ENCODE measurements at regions not wholly inside any gene's neighbourhood (a gene's known extent, or its start where the extent isn't known, plus 50 kb on each side); places are given as distances from the start of the nearest gene placed in this dataset.
A peak's percentile ranks its signal among the peaks of the same experiment; 100 is the strongest.

- H3K4me3 ChIP-seq (ENCODE audit: low read length), result peak overlapping the region; percentile 23
- no peaks in the 10 kb centered on the region for H3K27me3 ChIP-seq (ENCODE audit: insufficient read depth, low read length)
- H3K9ac ChIP-seq (ENCODE audit: low read depth, low read length), result peak overlapping the region; percentile 45; the same call in 1 of the 2 replicates
- no peaks in the 10 kb centered on the region for H3K36me3 ChIP-seq (ENCODE audit: insufficient read depth, low read length)
- H3K27ac ChIP-seq (ENCODE audit: low read depth, low read length), result peak overlapping the region; percentile 74
- peaks cover 23% of the 10 kb centered on the region for H3K4me1 ChIP-seq (ENCODE audit: insufficient read depth, low read length)
- 0% methylated on average over 4 of the region's 4 CpGs for WGBS
- no peaks in the 10 kb centered on the region for H3K9me3 ChIP-seq (ENCODE audit: insufficient read depth, low read depth, low read length)
Observed at GRCh38 chr5:53418409-53418808, 62.0 kb upstream of the FST start.

GRCh38 chr5:53418826-53419658 is 61.4 kb upstream of the FST start:
- Histone ChIP-seq H3K27ac (ENCODE audit: low read depth, low read length) (peak overlapping the region; percentile 74), H3K36me3 (ENCODE audit: insufficient read depth, low read length) (no peaks in the 10 kb centered on the region), H3K9ac (ENCODE audit: low read depth, low read length) (peak overlapping the region; percentile 45; the same call in 1 of the 2 replicates), H3K4me3 (ENCODE audit: low read length) (peak overlapping the region; percentile 23), H3K27me3 (ENCODE audit: insufficient read depth, low read length) (no peaks in the 10 kb centered on the region), H3K9me3 (ENCODE audit: insufficient read depth, low read depth, low read length) (no peaks in the 10 kb centered on the region), H3K4me1 (ENCODE audit: insufficient read depth, low read length) (peaks cover 23% of the 10 kb centered on the region)
- WGBS, result 69% methylated on average over 5 of the region's 5 CpGs

GRCh38 chr5:53422539-53422938 is 57.9 kb upstream of the FST start:
- no peak overlapping the region for H3K27ac ChIP-seq (ENCODE audit: low read depth, low read length)

GRCh38 chr5:53423724-53424123 is 56.7 kb upstream of the FST start:
- Histone ChIP-seq H3K9ac (ENCODE audit: low read depth, low read length) (no peak overlapping the region), H3K4me3 (ENCODE audit: low read length) (no peak overlapping the region), H3K9me3 (ENCODE audit: insufficient read depth, low read depth, low read length) (no peaks in the 10 kb centered on the region), H3K4me1 (ENCODE audit: insufficient read depth, low read length) (peaks cover 38% of the 10 kb centered on the region), H3K27me3 (ENCODE audit: insufficient read depth, low read length) (no peaks in the 10 kb centered on the region), H3K27ac (ENCODE audit: low read depth, low read length) (no peak overlapping the region), H3K36me3 (ENCODE audit: insufficient read depth, low read length) (no peaks in the 10 kb centered on the region)
- WGBS, result 95% methylated on average over 1 of the region's 1 CpG

More at GRCh38 chr5:53422539-53422938, 57.9 kb upstream of the FST start:
- no peak overlapping the region for H3K9ac ChIP-seq (ENCODE audit: low read depth, low read length)
- H3K4me1 ChIP-seq (ENCODE audit: insufficient read depth, low read length), result peaks cover 43% of the 10 kb centered on the region
- no peaks in the 10 kb centered on the region for H3K36me3 ChIP-seq (ENCODE audit: insufficient read depth, low read length)
- H3K27me3 ChIP-seq (ENCODE audit: insufficient read depth, low read length), result no peaks in the 10 kb centered on the region
- no peak overlapping the region for H3K4me3 ChIP-seq (ENCODE audit: low read length)
- no peaks in the 10 kb centered on the region for H3K9me3 ChIP-seq (ENCODE audit: insufficient read depth, low read depth, low read length)
- WGBS, result 90% methylated on average over 3 of the region's 3 CpGs

GRCh38 chr5:53424686-53425615 is 55.5 kb upstream of the FST start:
- H3K27me3 ChIP-seq (ENCODE audit: insufficient read depth, low read length), result no peaks in the 10 kb centered on the region
- WGBS, result 77% methylated on average over 9 of the region's 9 CpGs
- H3K9ac ChIP-seq (ENCODE audit: low read depth, low read length), result no peak overlapping the region
- peaks cover 26% of the 10 kb centered on the region for H3K4me1 ChIP-seq (ENCODE audit: insufficient read depth, low read length)
- no peaks in the 10 kb centered on the region for H3K9me3 ChIP-seq (ENCODE audit: insufficient read depth, low read depth, low read length)
- H3K27ac ChIP-seq (ENCODE audit: low read depth, low read length), result no peak overlapping the region
- no peaks in the 10 kb centered on the region for H3K36me3 ChIP-seq (ENCODE audit: insufficient read depth, low read length)
- H3K4me3 ChIP-seq (ENCODE audit: low read length), result no peak overlapping the region

- 53% methylated on average over 8 of the region's 8 CpGs for WGBS
- peaks cover 25% of the 10 kb centered on the region for H3K4me1 ChIP-seq (ENCODE audit: insufficient read depth, low read length)
- H3K27me3 ChIP-seq (ENCODE audit: insufficient read depth, low read length), result no peaks in the 10 kb centered on the region
- H3K36me3 ChIP-seq (ENCODE audit: insufficient read depth, low read length), result no peaks in the 10 kb centered on the region
- no peak overlapping the region for H3K27ac ChIP-seq (ENCODE audit: low read depth, low read length)
- no peak overlapping the region for H3K9ac ChIP-seq (ENCODE audit: low read depth, low read length)
- H3K9me3 ChIP-seq (ENCODE audit: insufficient read depth, low read depth, low read length), result no peaks in the 10 kb centered on the region
- no peak overlapping the region for H3K4me3 ChIP-seq (ENCODE audit: low read length)
Observed at GRCh38 chr5:53425687-53426511, 54.5 kb upstream of the FST start.

- no peak overlapping the region for H3K27ac ChIP-seq (ENCODE audit: low read depth, low read length)
- 77% methylated on average over 2 of the region's 2 CpGs for WGBS
Observed at GRCh38 chr5:53426512-53426830, 54.0 kb upstream of the FST start.

GRCh38 chr5:53426878-53427277 is 53.6 kb upstream of the FST start:
- Histone ChIP-seq H3K4me3 (ENCODE audit: low read length) (no peak overlapping the region), H3K27me3 (ENCODE audit: insufficient read depth, low read length) (no peaks in the 10 kb centered on the region), H3K9ac (ENCODE audit: low read depth, low read length) (no peak overlapping the region), H3K4me1 (ENCODE audit: insufficient read depth, low read length) (peaks cover 25% of the 10 kb centered on the region), H3K36me3 (ENCODE audit: insufficient read depth, low read length) (no peaks in the 10 kb centered on the region), H3K9me3 (ENCODE audit: insufficient read depth, low read depth, low read length) (no peaks in the 10 kb centered on the region), H3K27ac (ENCODE audit: low read depth, low read length) (no peak overlapping the region)
- WGBS, result 88% methylated on average over 2 of the region's 2 CpGs

More at GRCh38 chr5:53426512-53426830, 54.0 kb upstream of the FST start:
- H3K9me3 ChIP-seq (ENCODE audit: insufficient read depth, low read depth, low read length), result no peaks in the 10 kb centered on the region
- H3K9ac ChIP-seq (ENCODE audit: low read depth, low read length), result no peak overlapping the region
- peaks cover 25% of the 10 kb centered on the region for H3K4me1 ChIP-seq (ENCODE audit: insufficient read depth, low read length)
- no peaks in the 10 kb centered on the region for H3K27me3 ChIP-seq (ENCODE audit: insufficient read depth, low read length)
- H3K36me3 ChIP-seq (ENCODE audit: insufficient read depth, low read length), result no peaks in the 10 kb centered on the region
- H3K4me3 ChIP-seq (ENCODE audit: low read length), result no peak overlapping the region

GRCh38 chr5:53427965-53428364 is 52.5 kb upstream of the FST start:
- no peaks in the 10 kb centered on the region for H3K9me3 ChIP-seq (ENCODE audit: insufficient read depth, low read depth, low read length)
- H3K27me3 ChIP-seq (ENCODE audit: insufficient read depth, low read length), result no peaks in the 10 kb centered on the region
- H3K4me3 ChIP-seq (ENCODE audit: low read length), result no peak overlapping the region
- no peak overlapping the region for H3K27ac ChIP-seq (ENCODE audit: low read depth, low read length)
- H3K4me1 ChIP-seq (ENCODE audit: insufficient read depth, low read length), result peaks cover 25% of the 10 kb centered on the region
- H3K9ac ChIP-seq (ENCODE audit: low read depth, low read length), result no peak overlapping the region
- no peaks in the 10 kb centered on the region for H3K36me3 ChIP-seq (ENCODE audit: insufficient read depth, low read length)

GRCh38 chr5:53429706-53430105 is 50.7 kb upstream of the FST start:
- H3K27me3 ChIP-seq (ENCODE audit: insufficient read depth, low read length), result no peaks in the 10 kb centered on the region
- H3K9ac ChIP-seq (ENCODE audit: low read depth, low read length), result no peak overlapping the region
- H3K9me3 ChIP-seq (ENCODE audit: insufficient read depth, low read depth, low read length), result no peaks in the 10 kb centered on the region
- no peak overlapping the region for H3K27ac ChIP-seq (ENCODE audit: low read depth, low read length)
- H3K4me3 ChIP-seq (ENCODE audit: low read length), result no peak overlapping the region
- H3K36me3 ChIP-seq (ENCODE audit: insufficient read depth, low read length), result no peaks in the 10 kb centered on the region
- WGBS, result 92% methylated on average over 5 of the region's 5 CpGs
- peaks cover 24% of the 10 kb centered on the region for H3K4me1 ChIP-seq (ENCODE audit: insufficient read depth, low read length)

Data from HUES64 (cell line).